PC-9 (cell line): ENCODE measurements at regions not wholly inside any gene's neighbourhood (a gene's known extent, or its start where the extent isn't known, plus 50 kb on each side); places are given as distances from the start of the nearest gene placed in this dataset.
"Not testable (repeated sequence)": the region's sequence is repeated elsewhere in the genome, so short reads cannot be mapped to it uniquely, and the experiment has no call there.

ENCODE experiments used
- EZH2 ChIP-seq: fragments of 200-600 bp; sonication (generic); IDR thresholded peaks from 2 replicates; pipeline ENCODE4 v1.8.0; 2017; ENCODE audit warnings: antibody characterized with exemption, low read depth
- TF ChIP-seq, protein P1 (sequence below): fragments of 200-600 bp; sonication (generic); conservative IDR thresholded peaks from 2 replicates; pipeline ENCODE4 v1.6.1; 2017; ENCODE audit warnings: mixed run types, antibody characterized with exemption, mild to moderate bottlenecking, moderate library complexity

DNA sequence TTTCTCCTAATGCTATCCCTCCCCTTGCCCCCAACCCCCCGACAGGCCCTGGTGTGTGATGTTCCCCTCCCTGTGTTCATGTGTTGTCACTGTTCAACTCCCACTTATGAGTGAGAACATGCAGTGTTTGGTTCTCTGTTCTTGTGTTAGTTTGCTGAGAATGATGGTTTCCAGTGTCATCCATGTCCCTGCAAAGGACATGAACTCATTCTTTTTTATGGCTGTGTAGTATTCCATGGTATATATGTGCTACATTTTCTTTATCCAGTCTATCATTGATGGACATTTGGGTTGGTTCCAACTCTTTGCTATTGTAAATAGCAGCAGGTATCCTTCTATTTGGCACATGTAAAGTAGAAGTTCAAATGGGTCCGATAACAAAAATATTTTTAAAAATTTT, 142.3 kb downstream of the CEP120 start:
- TF ChIP-seq, protein P1, sequence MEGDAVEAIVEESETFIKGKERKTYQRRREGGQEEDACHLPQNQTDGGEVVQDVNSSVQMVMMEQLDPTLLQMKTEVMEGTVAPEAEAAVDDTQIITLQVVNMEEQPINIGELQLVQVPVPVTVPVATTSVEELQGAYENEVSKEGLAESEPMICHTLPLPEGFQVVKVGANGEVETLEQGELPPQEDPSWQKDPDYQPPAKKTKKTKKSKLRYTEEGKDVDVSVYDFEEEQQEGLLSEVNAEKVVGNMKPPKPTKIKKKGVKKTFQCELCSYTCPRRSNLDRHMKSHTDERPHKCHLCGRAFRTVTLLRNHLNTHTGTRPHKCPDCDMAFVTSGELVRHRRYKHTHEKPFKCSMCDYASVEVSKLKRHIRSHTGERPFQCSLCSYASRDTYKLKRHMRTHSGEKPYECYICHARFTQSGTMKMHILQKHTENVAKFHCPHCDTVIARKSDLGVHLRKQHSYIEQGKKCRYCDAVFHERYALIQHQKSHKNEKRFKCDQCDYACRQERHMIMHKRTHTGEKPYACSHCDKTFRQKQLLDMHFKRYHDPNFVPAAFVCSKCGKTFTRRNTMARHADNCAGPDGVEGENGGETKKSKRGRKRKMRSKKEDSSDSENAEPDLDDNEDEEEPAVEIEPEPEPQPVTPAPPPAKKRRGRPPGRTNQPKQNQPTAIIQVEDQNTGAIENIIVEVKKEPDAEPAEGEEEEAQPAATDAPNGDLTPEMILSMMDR: not testable (repeated sequence)
- not testable (repeated sequence) for TF ChIP-seq EZH2
